ENCODE measurements at regions not wholly inside any gene's neighbourhood (a gene's known extent, or its start where the extent isn't known, plus 50 kb on each side); places are given as distances from the start of the nearest gene placed in this dataset.

DNA sequence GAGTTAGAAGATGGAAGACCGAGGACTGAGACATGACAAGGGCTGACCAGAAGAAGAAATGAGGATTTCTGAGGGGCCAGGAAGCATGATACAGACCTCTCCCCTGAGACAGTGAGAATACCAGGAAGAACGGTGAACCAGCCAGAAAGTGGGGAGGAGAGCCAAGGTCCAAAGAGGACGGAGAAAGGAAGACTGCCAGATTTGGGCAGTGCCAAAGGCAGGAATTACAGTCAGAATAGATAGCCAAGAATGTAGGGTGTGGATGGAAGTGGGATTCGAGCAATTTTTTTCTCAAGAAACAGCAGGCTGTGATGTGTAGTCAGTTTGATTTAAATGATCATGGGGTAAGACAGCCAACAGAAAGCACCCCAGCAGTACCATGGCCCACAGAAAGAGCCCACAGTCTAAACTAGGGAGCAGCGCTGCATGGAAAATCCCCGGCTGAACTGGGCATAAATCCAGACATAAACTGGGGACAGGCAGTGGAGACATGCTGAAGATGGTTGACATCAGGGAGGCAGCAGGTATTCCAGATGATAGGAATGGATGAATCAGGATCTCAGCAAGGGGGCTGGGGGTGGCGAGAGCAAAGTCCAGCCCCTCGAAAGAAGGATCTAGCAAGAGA is 67.3 kb upstream of the BARX2 start:
- no peak for TF ChIP-seq POLR2A (IDR thresholded peaks at IDR 0.05; ENCODE audit: low read length)
- no peak for TF ChIP-seq GATA1 (IDR thresholded peaks at IDR 0.05; ENCODE audit: low read depth, low read length)
- no peak for DNase-seq

DNA sequence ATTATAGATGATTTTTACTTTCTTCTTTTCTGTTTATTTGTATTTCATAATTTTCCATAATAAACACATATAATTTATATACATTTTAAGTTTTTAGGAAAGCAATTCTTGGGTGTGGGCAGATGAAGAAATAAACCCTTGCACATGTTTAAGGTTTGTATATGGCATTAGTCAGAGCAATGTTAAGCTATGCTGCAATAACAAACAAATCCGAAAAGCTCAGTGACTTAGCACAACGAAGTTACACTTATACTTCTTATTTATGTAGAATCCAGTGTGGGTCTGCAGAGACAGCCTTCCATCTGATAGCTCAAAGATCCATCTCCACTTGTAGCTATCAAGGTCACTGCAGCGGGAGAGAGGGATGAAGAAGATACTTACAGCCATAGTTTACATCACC is 68.5 kb upstream of the BARX2 start:
- TF ChIP-seq POLR2A (IDR thresholded peaks at IDR 0.05; ENCODE audit: low read length) (no peak), GATA1 (IDR thresholded peaks at IDR 0.05; ENCODE audit: low read depth, low read length) (no peak)
- DNase-seq: no peak

DNA sequence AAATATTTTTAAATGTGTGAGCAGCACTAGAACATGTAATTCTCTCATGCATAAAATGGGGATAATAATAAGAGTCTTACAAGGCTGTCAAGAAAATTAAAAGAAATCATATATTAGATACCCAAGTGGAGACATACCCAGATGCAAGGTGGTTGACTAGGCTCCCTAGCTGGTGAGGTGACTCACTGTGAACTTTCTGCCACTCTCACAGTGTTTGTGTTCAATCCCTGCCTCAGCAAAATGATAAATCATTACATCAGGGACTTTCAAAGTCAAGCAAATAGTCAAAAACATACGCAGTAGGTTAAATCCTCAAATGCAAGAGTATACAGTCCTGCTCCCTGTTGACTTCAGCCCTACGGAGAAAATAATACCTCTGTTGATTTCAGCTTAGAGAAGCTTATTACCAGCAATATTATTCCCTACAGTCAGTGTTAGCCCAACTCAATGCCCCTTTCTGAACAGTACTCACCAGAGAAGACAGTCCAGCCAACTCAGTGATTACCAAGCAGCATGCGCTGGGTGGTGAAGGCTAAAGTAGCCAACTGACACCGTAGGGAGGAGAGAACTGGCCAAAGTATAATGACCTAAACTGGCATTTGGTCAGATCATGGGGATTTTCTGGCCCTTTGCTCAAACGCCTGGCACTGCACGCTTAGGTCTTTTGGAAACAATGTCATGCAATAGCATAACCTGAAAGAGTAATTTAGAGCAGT is 73.1 kb upstream of the BARX2 start:
- no peak for DNase-seq
- TF ChIP-seq POLR2A (IDR thresholded peaks at IDR 0.05; ENCODE audit: low read length) (no peak), GATA1 (IDR thresholded peaks at IDR 0.05; ENCODE audit: low read depth, low read length) (no peak)

DNA sequence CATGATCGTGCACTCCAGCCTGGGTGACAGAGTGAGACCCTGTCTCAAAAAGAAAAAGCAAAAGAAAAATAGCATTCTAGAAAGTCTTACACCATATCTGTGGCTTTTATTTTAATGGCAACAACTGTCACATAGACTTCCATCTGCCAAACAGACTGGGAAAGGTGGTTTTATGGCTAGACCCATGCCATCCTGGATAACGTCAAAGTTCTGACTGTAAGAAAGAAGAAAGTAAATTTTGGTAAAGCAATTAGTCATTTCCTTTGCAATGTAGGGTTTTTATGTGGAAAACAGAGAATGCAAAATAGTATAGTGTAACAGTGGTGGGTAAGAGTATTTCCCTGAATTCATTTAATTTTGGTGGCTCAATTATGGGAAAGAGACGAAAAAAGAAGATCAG is 75.5 kb upstream of the BARX2 start:
- no peak for DNase-seq
- TF ChIP-seq POLR2A (IDR thresholded peaks at IDR 0.05; ENCODE audit: low read length) (no peak), GATA1 (IDR thresholded peaks at IDR 0.05; ENCODE audit: low read depth, low read length) (no peak)

DNA sequence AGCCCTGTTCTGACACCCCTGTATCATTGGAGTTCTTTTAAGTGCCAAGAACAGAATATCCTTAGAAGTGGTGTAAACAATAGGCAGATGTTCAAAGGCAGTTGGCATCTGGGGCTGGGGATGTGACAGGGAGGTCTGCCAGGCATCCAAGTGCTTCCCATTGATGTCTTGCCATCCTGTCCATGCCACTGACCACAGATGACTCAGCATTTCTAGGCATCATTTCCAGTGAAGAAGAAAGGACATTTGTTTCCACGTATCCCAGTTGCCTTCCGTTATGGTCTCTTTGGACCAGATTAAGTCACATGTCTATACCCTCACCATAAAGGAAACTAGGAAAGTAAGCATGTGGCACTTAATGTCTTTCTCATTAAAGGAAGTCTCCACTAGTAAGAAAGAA is 76.7 kb upstream of the BARX2 start:
- TF ChIP-seq GATA1 (IDR thresholded peaks at IDR 0.05; ENCODE audit: low read depth, low read length) (no peak), POLR2A (IDR thresholded peaks at IDR 0.05; ENCODE audit: low read length) (no peak)
- DNase-seq: no peak

DNA sequence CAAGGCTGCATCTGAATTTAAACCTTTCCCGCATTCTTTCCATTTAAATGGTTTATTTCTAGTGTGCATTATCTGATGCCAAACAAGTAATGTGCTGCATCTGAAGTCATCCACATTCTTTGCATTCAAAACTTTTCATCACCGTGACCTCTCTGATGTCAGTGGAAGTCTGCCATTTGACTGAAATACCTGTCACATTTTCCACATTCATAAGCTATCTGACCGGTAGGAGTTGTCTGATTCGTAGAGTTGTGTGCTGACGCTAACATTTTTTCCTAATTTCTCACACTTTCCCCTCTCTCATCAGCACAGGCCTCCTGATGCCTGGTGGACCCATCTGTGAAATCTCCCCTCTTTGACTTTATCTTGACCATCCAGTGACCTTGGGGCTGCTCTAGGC is 79.9 kb upstream of the BARX2 start:
- DNase-seq: no peak
- TF ChIP-seq POLR2A (IDR thresholded peaks at IDR 0.05; ENCODE audit: low read length) (no peak), GATA1 (IDR thresholded peaks at IDR 0.05; ENCODE audit: low read depth, low read length) (no peak)

DNA sequence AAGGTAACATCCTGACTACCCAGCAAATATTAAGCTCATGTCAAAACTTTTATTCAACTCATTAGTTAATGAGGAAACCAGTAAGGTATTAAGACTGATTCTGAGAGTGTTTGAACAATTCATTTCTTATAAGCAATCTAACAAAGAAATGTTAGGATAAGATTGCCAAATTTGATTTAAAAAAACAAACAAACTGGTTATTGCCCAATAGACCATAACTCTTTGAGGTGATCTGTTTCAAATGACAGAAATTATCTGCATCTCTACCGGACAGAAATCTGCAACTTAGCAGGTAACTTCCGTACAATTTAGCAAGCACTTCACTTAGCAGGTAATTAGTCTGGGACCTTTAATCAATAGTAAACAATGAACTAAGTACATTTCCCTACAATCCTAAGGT is 82.9 kb upstream of the BARX2 start:
- no peak for DNase-seq
- TF ChIP-seq POLR2A (IDR thresholded peaks at IDR 0.05; ENCODE audit: low read length) (no peak), GATA1 (IDR thresholded peaks at IDR 0.05; ENCODE audit: low read depth, low read length) (no peak)

DNA sequence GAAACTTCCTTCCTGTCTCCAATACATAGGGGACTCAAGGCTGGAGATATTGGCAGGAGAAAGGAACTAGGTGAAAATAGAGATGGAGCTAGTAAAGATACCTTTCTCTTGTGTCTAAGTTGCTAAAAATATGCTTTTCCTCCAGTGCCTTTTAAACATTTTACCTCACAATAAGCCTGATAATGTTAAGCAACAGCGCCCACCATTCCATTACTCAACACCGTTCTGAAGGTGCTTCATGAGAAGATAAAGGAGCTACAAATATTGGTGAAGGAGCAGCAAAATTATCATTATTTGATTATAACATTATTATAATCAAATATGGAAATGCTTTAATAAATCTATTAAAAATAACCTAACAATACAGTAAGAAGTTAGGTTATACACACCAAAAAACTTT is 83.6 kb upstream of the BARX2 start:
- DNase-seq: no peak
- TF ChIP-seq POLR2A (IDR thresholded peaks at IDR 0.05; ENCODE audit: low read length) (no peak), GATA1 (IDR thresholded peaks at IDR 0.05; ENCODE audit: low read depth, low read length) (no peak)

DNA sequence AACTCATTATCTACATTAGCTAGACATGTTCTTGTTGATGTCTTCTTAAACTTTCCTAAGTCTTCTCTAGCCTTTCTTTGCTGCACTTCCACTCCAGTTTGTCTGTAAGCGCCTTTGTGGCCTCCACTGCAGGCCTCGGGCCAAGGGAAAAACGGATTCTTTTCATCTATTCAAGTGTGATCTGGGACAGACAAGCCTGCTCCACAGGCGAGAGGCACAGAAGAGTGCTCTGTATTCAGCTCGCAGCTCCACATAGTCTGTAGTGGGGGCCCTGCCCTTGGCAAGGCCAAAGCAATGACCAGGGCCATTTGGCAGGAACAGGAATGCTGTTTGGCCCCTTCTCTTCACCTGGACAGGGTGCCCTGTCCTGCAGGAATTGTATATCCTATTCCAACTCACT is 84.1 kb upstream of the BARX2 start:
- TF ChIP-seq GATA1 (IDR thresholded peaks at IDR 0.05; ENCODE audit: low read depth, low read length) (no peak), POLR2A (IDR thresholded peaks at IDR 0.05; ENCODE audit: low read length) (no peak)
- DNase-seq: no peak

DNA sequence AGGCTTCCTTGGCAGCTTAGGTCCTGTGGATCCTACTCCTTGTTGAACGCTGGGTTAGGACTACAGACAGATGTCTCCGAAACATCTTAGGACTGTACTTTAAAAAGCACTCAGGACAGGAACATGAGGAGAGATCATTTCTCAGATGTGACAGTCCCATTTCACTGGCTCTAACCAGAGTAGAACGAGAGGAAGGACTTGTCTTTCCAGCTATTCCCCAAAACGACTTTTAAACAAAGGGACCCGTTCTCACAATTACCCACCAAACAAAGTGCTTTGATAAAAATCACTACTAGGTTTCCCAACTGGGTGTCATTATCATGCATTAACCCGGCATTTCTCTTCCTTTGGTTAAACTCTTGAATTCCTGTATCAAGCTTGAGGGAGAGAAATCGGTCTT is 84.7 kb upstream of the BARX2 start:
- no peak for TF ChIP-seq GATA1 (IDR thresholded peaks at IDR 0.05; ENCODE audit: low read depth, low read length)
- TF ChIP-seq POLR2A (IDR thresholded peaks at IDR 0.05; ENCODE audit: low read length): no peak
- DNase-seq: no peak

DNA sequence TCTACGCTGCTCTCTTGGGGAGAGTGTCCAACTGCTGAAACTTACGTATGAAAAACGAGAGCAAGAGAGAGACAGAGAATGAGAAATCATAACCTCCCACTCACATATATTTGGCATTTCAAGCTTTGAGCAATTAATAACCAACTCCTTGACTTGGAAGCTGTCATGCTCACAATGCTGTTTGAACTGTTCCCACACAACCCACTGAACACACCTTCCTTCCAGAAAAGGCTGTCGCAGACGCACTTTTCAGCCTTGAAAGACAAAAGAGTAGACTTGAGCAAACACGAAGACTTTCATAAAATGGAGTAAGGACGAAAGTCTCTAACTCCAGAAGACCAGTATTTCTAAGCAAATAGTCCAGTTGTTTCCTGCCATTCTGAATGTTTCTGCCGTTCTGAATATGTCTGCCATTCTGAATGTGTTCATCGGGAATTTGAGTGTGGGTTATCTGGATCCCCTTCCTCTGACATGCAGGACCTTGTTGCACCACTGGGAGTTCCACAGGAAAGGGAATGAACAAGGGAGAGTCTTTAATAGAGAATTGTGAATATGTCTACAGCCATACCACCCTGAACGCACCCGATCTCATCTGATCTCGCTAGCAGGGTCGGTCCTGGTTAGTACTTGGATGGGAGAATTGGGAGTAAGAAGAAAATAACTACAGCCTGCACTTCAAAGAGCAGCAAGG is 86.2 kb upstream of the BARX2 start:
- DNase-seq: no peak
- TF ChIP-seq POLR2A (IDR thresholded peaks at IDR 0.05; ENCODE audit: low read length): no peak
- TF ChIP-seq GATA1 (IDR thresholded peaks at IDR 0.05; ENCODE audit: low read depth, low read length): no peak

DNA sequence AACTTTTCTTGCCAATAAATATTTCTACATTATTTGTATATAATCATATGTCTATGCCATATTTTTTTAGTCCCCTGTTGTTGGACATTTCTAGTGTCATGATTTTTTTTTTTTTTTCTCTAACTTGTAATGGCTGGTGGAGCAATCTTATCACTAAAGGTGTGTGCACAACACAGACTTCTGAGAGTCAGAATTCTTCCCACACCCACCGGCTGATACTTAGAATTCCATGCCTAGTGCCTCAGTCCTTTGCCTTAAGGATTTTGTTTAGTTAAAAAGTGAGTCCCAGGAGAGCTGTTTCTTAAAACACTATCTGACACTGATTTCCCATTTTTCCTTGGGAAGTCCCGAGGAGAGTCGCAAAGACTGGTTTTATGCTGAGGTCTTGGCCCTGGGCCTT is 87.7 kb upstream of the BARX2 start:
- no peak for DNase-seq
- TF ChIP-seq POLR2A (IDR thresholded peaks at IDR 0.05; ENCODE audit: low read length) (no peak), GATA1 (IDR thresholded peaks at IDR 0.05; ENCODE audit: low read depth, low read length) (no peak)

DNA sequence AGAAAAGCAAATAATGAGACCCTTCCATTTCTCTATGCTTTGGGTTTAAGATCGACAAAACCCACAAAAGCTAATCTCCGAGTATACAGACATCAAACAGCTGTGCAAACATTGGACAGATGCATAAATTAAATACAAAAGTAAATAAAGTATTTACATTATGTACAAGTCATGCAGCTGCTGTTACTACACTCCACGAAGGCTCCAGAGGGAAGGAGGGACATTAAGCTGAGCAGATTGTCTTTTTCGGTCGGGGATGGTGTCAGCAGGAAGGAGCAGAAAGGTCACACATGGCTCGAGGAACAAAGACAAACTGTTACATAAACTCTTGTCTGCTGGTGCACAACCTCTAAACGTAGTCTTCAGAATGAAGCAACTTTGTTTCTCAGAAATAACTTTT is 88.8 kb upstream of the BARX2 start:
- TF ChIP-seq GATA1 (IDR thresholded peaks at IDR 0.05; ENCODE audit: low read depth, low read length) (no peak), POLR2A (IDR thresholded peaks at IDR 0.05; ENCODE audit: low read length) (no peak)
- DNase-seq: no peak

DNA sequence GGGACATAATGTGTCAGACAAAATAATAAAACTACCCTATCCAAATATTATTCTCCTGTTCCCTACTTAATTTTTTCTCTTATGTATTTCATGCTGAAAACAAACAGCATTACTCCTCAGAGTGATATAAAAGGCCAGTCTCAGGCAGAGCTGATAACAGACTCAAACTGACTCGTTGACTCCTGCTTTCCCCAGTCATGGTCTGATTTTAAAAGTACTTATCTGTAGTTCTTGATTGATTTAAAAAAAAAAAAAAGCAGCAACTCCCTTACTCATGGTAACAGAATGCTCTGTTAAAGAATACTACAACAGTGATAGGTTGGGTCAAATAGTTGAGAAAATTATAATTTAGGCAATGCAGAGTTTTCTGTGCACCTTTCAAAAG is 90.3 kb upstream of the BARX2 start:
- no peak for DNase-seq
- no peak for TF ChIP-seq POLR2A (IDR thresholded peaks at IDR 0.05; ENCODE audit: low read length)
- no peak for TF ChIP-seq GATA1 (IDR thresholded peaks at IDR 0.05; ENCODE audit: low read depth, low read length)

DNA sequence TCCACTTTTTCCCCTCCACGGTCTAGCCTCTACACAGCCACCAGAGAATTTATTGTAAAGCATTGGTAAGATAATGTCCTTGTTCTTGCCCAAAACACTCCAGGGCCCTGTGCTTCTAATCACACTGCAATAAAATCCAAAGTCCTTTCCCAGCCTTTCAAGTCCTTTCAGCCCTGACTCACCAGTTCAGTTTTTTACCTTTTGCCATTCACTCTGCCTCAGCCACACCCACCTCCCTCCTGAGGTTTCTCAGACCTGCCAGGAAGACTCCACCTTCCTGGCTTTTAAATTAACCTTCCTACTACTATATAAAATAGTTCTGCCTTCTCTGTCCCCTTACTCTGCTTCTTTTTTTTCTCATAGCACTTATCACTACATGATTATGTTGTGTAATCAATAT is 91.0 kb upstream of the ARHGAP32 start:
- TF ChIP-seq GATA1 (IDR thresholded peaks at IDR 0.05; ENCODE audit: low read depth, low read length) (no peak), POLR2A (IDR thresholded peaks at IDR 0.05; ENCODE audit: low read length) (no peak)
- DNase-seq: no peak

All from erythroblast (primary cell).